WTC11 (cell line): ENCODE measurements at regions not wholly inside any gene's neighbourhood (a gene's known extent, or its start where the extent isn't known, plus 50 kb on each side); places are given as distances from the start of the nearest gene placed in this dataset.

Experiments
- CBFB ChIP-seq: sonication (generic); formaldehyde crosslinking; IDR thresholded peaks from 2 replicates; pipeline ENCODE4 v1.8.1; 2022; ENCODE audit warnings: mild to moderate bottlenecking, low read depth, missing genetic modification reagents
- CTCF ChIP-seq: fragments of 200-600 bp; IDR thresholded peaks from 2 replicates; pipeline ENCODE4 v1.8.0; 2022; ENCODE audit warnings: antibody characterized with exemption
- E2F1 ChIP-seq: sonication (generic); formaldehyde crosslinking; IDR thresholded peaks from 2 replicates; pipeline ENCODE4 v1.8.0; 2022; ENCODE audit warnings: mild to moderate bottlenecking, missing genetic modification reagents
- ETV6 ChIP-seq: sonication (generic); formaldehyde crosslinking; IDR thresholded peaks from 2 replicates; pipeline ENCODE4 v1.8.1; 2022; ENCODE audit warnings: mild to moderate bottlenecking, missing genetic modification reagents
- FOXK1 ChIP-seq: sonication (generic); formaldehyde crosslinking; IDR thresholded peaks from 2 replicates; pipeline ENCODE4 v1.8.0; 2022; ENCODE audit warnings: mild to moderate bottlenecking, moderate library complexity, missing genetic modification reagents
- GRHL2 ChIP-seq: fragments of 250-450 bp; sonication (Bioruptor Pico); IDR thresholded peaks from 2 replicates; pipeline ENCODE4 v1.8.0; 2022; ENCODE audit warnings: mild to moderate bottlenecking, moderate library complexity; ENCODE audit not compliant: insufficient replicate concordance, severe bottlenecking
- MAX ChIP-seq: sonication (generic); formaldehyde crosslinking; IDR thresholded peaks from 2 replicates; pipeline ENCODE4 v1.8.0; 2022; ENCODE audit warnings: mild to moderate bottlenecking, missing genetic modification reagents
- TP53 ChIP-seq: sonication (generic); formaldehyde crosslinking; IDR thresholded peaks from 2 replicates; pipeline ENCODE4 v1.8.1; 2023; ENCODE audit warnings: mild to moderate bottlenecking, missing genetic modification reagents
- ZNF121 ChIP-seq: sonication (generic); formaldehyde crosslinking; IDR thresholded peaks from 2 replicates; pipeline ENCODE4 v1.8.0; 2023; ENCODE audit warnings: missing genetic modification reagents
- ZNF317 ChIP-seq: sonication (generic); formaldehyde crosslinking; IDR thresholded peaks from 2 replicates; pipeline ENCODE4 v1.8.1; 2023; ENCODE audit warnings: low read depth, mild to moderate bottlenecking, moderate library complexity, missing genetic modification reagents, borderline replicate concordance
- TF ChIP-seq, protein P1 (sequence below): sonication (generic); formaldehyde crosslinking; IDR thresholded peaks from 2 replicates; pipeline ENCODE4 v1.8.1; 2022; ENCODE audit warnings: missing genetic modification reagents, borderline replicate concordance
- TF ChIP-seq, protein P2 (sequence below): sonication (generic); formaldehyde crosslinking; conservative IDR thresholded peaks from 2 replicates; pipeline ENCODE4 v1.8.1; 2022; ENCODE audit warnings: mild to moderate bottlenecking, missing genetic modification reagents
- TF ChIP-seq, protein P3 (sequence below): fragments of 250-450 bp; sonication (Bioruptor Pico); IDR thresholded peaks from 2 replicates; pipeline ENCODE4 v2.1.2; 2022; ENCODE audit warnings: mild to moderate bottlenecking, moderate library complexity

- TF ChIP-seq CTCF (no peak), ZNF121 (CRISPR knock-in tag) (no peak), CBFB (CRISPR knock-in tag) (no peak), FOXK1 (CRISPR knock-in tag) (no peak), ZNF317 (no peak), GRHL2 (CRISPR knock-in tag) (no peak), TP53 (CRISPR knock-in tag) (no peak), E2F1 (CRISPR knock-in tag) (no peak), ETV6 (CRISPR knock-in tag) (no peak), MAX (no peak)
- TF ChIP-seq, protein P1, sequence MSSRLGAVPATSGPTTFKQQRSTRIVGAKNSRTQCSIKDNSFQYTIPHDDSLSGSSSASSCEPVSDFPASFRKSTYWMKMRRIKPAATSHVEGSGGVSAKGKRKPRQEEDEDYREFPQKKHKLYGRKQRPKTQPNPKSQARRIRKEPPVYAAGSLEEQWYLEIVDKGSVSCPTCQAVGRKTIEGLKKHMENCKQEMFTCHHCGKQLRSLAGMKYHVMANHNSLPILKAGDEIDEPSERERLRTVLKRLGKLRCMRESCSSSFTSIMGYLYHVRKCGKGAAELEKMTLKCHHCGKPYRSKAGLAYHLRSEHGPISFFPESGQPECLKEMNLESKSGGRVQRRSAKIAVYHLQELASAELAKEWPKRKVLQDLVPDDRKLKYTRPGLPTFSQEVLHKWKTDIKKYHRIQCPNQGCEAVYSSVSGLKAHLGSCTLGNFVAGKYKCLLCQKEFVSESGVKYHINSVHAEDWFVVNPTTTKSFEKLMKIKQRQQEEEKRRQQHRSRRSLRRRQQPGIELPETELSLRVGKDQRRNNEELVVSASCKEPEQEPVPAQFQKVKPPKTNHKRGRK (CRISPR knock-in tag), result no peak
- TF ChIP-seq, protein P2, sequence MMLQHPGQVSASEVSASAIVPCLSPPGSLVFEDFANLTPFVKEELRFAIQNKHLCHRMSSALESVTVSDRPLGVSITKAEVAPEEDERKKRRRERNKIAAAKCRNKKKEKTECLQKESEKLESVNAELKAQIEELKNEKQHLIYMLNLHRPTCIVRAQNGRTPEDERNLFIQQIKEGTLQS (CRISPR knock-in tag), result no peak
- TF ChIP-seq, protein P3, sequence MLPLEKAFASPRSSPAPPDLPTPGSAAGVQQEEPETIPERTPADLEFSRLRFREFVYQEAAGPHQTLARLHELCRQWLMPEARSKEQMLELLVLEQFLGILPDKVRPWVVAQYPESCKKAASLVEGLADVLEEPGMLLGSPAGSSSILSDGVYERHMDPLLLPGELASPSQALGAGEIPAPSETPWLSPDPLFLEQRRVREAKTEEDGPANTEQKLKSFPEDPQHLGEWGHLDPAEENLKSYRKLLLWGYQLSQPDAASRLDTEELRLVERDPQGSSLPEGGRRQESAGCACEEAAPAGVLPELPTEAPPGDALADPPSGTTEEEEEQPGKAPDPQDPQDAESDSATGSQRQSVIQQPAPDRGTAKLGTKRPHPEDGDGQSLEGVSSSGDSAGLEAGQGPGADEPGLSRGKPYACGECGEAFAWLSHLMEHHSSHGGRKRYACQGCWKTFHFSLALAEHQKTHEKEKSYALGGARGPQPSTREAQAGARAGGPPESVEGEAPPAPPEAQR (CRISPR knock-in tag), result no peak
These were observed 408.0 kb downstream of the RWDD3 start for GRCh38 chr1:95642035-95642434.
